Coronary artery (tissue), 2 donors: ENCODE measurements at regions not wholly inside any gene's neighbourhood (a gene's known extent, or its start where the extent isn't known, plus 50 kb on each side); places are given as distances from the start of the nearest gene placed in this dataset.
"Not testable (repeated sequence)": the region's sequence is repeated elsewhere in the genome, so short reads cannot be mapped to it uniquely, and the experiment has no call there.

Experiments used
- DNase-seq: peaks from one replicate; pipeline ENCODE4 v3.0.0-alpha.2; 2017; ENCODE audit warnings: low spot score
- H3K27ac ChIP-seq, 2 donors: fragments of 200-600 bp; sonication (generic); one replicate each; pipeline ENCODE4 v1.5.1; 2016 to 2019
- H3K4me3 ChIP-seq: fragments of 200-600 bp; sonication (generic); 2 replicates; pipeline ENCODE4 v1.5.1; 2016; ENCODE audit warnings: mild to moderate bottlenecking, moderate library complexity
- TF ChIP-seq, protein P1 (sequence below): fragments of 200-600 bp; sonication (generic); IDR thresholded peaks from one replicate; pipeline ENCODE4 v1.5.1; 2019; ENCODE audit warnings: antibody characterized with exemption

GRCh38 chr16:59614466-59615240 lies 880.5 kb upstream of the GOT2 start:
- Histone ChIP-seq H3K4me3 (no peak overlapping the region), H3K27ac (no peak overlapping the region)
- TF ChIP-seq, protein P1, sequence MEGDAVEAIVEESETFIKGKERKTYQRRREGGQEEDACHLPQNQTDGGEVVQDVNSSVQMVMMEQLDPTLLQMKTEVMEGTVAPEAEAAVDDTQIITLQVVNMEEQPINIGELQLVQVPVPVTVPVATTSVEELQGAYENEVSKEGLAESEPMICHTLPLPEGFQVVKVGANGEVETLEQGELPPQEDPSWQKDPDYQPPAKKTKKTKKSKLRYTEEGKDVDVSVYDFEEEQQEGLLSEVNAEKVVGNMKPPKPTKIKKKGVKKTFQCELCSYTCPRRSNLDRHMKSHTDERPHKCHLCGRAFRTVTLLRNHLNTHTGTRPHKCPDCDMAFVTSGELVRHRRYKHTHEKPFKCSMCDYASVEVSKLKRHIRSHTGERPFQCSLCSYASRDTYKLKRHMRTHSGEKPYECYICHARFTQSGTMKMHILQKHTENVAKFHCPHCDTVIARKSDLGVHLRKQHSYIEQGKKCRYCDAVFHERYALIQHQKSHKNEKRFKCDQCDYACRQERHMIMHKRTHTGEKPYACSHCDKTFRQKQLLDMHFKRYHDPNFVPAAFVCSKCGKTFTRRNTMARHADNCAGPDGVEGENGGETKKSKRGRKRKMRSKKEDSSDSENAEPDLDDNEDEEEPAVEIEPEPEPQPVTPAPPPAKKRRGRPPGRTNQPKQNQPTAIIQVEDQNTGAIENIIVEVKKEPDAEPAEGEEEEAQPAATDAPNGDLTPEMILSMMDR = no peak
- DNase-seq = no peak

DNA sequence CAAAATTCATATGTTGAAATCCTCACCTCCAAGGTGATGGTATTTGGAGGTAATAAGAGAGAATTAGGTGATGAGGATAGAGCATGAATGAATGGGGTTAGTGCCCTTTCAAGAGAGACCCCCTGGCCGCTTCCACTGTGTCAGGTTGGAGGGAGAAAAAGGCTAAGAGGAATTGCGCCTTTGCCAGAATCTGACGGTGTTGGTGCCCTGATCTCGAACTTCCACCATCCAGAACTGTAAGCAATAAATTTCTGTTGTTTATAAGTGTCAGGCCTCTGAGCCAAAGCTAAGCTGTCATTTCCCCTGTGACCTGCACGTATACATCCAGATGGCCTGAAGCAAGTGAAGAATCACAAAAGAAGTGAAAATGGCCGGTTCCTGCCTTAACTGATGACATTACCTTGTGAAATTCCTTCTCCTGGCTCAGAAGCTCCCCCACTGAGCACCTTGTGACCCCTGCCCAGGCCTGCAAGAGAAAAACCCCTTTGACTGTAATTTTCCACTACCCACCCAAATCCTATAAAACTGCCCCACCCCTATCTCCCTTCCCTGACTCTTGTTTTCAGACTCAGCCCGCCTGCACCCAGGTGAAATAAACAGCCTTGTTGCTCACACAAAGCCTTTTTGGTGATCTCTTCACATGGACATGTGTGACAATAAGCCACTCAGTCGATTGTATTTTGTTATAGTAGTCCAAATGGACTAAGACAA lies 878.9 kb upstream of the GOT2 start:
- not testable (repeated sequence) for DNase-seq, H3K4me3 ChIP-seq, H3K27ac ChIP-seq

- DNase-seq = no peak
- no peak overlapping the region for H3K27ac ChIP-seq
- no peak overlapping the region for H3K4me3 ChIP-seq
- TF ChIP-seq, protein P1 = no peak
These were observed 878.0 kb upstream of the GOT2 start for GRCh38 chr16:59612094-59612493.

DNA sequence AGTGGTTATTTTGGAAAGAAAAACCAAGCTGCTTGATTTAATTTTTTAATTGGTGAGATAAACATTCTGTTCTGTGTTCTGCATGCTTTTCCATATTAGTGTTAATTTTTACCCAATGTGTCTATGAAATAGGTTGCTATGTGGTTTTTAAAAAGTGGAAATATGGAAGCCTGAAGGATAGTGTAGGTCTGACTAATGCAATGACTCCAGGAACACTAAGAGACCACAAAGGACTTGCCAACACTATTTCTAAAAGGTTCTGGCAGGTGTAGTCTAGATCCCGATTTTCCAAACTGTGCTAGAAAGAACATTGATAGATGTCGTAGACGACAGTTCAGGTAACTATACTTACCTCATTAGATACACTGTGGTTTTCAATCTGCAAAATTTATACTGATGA lies 877.4 kb upstream of the GOT2 start:
- Histone ChIP-seq H3K4me3 (no peak overlapping the region), H3K27ac (no peak overlapping the region)
- TF ChIP-seq, protein P1 = no peak
- DNase-seq = no peak

DNA sequence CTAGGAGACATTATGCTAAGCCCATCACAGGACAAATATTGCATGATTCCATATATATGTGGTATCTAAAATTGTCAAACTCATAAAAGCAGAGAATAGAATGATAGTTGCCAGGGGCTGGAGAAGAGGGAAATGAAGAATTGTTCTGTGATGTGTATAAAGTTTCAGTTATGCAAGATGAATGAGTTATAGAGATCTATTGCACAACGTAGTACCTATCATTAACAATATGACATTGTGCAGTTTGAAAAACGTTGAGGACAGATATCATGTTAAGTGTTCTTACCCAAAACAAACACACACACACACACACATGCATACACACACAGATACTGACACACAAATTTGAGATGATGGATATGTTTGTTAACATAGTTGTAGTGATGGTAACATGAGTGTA lies 871.6 kb upstream of the GOT2 start:
- Histone ChIP-seq H3K4me3 (no peak overlapping the region), H3K27ac (no peak overlapping the region)
- DNase-seq = no peak
- TF ChIP-seq, protein P1 = no peak

- Histone ChIP-seq H3K27ac (no peak overlapping the region), H3K4me3 (no peak overlapping the region)
- TF ChIP-seq, protein P1 = no peak
- no peak for DNase-seq
These were observed 870.2 kb upstream of the GOT2 start for GRCh38 chr16:59604354-59604753.

- no peak for DNase-seq
- Histone ChIP-seq H3K27ac (no peak overlapping the region), H3K4me3 (no peak overlapping the region)
- TF ChIP-seq, protein P1 = no peak
These were observed 867.3 kb upstream of the GOT2 start for GRCh38 chr16:59601452-59601851.
